ENCODE measurements at regions not wholly inside any gene's neighbourhood (a gene's known extent, or its start where the extent isn't known, plus 50 kb on each side); places are given as distances from the start of the nearest gene placed in this dataset.

DNA sequence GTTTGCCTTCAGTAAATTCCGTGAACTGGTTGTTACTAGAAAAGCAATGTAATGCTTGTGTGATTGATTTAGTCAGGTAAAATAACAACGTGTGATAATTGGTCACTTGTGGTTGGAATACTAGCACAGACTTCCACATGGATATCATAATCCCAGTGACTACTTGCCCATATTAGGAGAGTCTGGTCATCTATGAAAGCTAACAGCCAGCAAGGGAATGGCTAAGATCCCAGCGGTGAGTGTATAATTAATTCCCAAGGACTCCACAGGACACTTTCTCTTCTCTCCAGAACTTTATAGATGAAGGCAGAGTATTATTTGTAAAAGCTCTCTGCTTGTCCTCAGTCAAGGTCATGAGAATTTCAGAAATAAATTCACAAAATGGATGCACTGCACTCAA is 662.6 kb upstream of the TEX47 start:
- no peak for TF ChIP-seq EZH2phosphoT487 (IDR thresholded peaks at IDR 0.05; ENCODE audit: low read depth)
- TF ChIP-seq, protein P1, sequence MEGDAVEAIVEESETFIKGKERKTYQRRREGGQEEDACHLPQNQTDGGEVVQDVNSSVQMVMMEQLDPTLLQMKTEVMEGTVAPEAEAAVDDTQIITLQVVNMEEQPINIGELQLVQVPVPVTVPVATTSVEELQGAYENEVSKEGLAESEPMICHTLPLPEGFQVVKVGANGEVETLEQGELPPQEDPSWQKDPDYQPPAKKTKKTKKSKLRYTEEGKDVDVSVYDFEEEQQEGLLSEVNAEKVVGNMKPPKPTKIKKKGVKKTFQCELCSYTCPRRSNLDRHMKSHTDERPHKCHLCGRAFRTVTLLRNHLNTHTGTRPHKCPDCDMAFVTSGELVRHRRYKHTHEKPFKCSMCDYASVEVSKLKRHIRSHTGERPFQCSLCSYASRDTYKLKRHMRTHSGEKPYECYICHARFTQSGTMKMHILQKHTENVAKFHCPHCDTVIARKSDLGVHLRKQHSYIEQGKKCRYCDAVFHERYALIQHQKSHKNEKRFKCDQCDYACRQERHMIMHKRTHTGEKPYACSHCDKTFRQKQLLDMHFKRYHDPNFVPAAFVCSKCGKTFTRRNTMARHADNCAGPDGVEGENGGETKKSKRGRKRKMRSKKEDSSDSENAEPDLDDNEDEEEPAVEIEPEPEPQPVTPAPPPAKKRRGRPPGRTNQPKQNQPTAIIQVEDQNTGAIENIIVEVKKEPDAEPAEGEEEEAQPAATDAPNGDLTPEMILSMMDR (IDR thresholded peaks at IDR 0.05; ENCODE audit: low read depth, low read length) = no peak
- no peaks in the 10 kb centered on the region for H3K4me1 ChIP-seq (ENCODE audit: low read length)
- H3K36me3 ChIP-seq (replicated peaks; ENCODE audit: low read depth, low read length) = no peaks in the 10 kb centered on the region
- H3K4me3 ChIP-seq (ENCODE audit: low read length) = no peak overlapping the region
- no peaks in the 10 kb centered on the region for H3K27me3 ChIP-seq (ENCODE audit: low read depth, low read length)
- H2AFZ ChIP-seq (ENCODE audit: low read depth, low read length) = no peak overlapping the region
- no peak overlapping the region for H3K9ac ChIP-seq (ENCODE audit: low read length)
- no peaks in the 10 kb centered on the region for H3K79me2 ChIP-seq (ENCODE audit: low read length)
- H3K9me3 ChIP-seq (ENCODE audit: insufficient read depth, low read length) = no peaks in the 10 kb centered on the region
- H3K4me2 ChIP-seq (ENCODE audit: low read length) = no peak overlapping the region
- no peak overlapping the region for H3K27ac ChIP-seq (ENCODE audit: low read length)
- no peaks in the 10 kb centered on the region for H4K20me1 ChIP-seq (ENCODE audit: insufficient read depth, low read length)

- H2AFZ ChIP-seq (ENCODE audit: low read depth, low read length) = no peak overlapping the region
- no peaks in the 10 kb centered on the region for H3K36me3 ChIP-seq (replicated peaks; ENCODE audit: low read depth, low read length)
- H3K9ac ChIP-seq (ENCODE audit: low read length) = no peak overlapping the region
- H4K20me1 ChIP-seq (ENCODE audit: insufficient read depth, low read length) = no peaks in the 10 kb centered on the region
- no peaks in the 10 kb centered on the region for H3K79me2 ChIP-seq (ENCODE audit: low read length)
- H3K9me3 ChIP-seq (ENCODE audit: insufficient read depth, low read length) = no peaks in the 10 kb centered on the region
- no peaks in the 10 kb centered on the region for H3K4me1 ChIP-seq (ENCODE audit: low read length)
- TF ChIP-seq, protein P1 (IDR thresholded peaks at IDR 0.05; ENCODE audit: low read depth, low read length) = no peak
- no peak for TF ChIP-seq EZH2phosphoT487 (IDR thresholded peaks at IDR 0.05; ENCODE audit: low read depth)
- H3K27ac ChIP-seq (ENCODE audit: low read length) = no peak overlapping the region
- no peak overlapping the region for H3K4me2 ChIP-seq (ENCODE audit: low read length)
- no peak overlapping the region for H3K4me3 ChIP-seq (ENCODE audit: low read length)
- H3K27me3 ChIP-seq (ENCODE audit: low read depth, low read length) = no peaks in the 10 kb centered on the region
Observed at GRCh38 chr7:89474456-89474855, 678.9 kb upstream of the TEX47 start.

DNA sequence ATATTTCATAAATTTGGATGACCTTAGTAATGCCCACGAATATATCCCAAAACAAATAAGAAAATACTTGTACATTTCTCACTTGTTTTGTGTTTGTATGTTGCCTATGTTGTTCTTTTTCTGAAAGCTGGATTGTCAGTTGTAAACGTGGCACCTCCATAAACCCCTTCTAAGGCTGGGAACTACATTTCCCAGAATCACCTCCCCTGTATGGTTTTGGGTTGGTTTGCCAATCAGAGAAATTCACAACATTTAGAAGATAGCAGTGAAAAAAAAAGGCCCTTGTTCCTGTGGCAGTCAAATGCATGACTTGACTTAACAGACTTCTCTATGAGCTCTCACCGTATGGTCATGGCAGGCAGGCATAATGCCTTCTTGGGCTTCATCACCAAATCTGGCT is 676.3 kb upstream of the STEAP1 start:
- Histone ChIP-seq H3K4me1 (ENCODE audit: low read length) (no peaks in the 10 kb centered on the region), H3K27ac (ENCODE audit: low read length) (no peak overlapping the region), H3K36me3 (replicated peaks; ENCODE audit: low read depth, low read length) (no peaks in the 10 kb centered on the region), H3K4me2 (ENCODE audit: low read length) (no peak overlapping the region), H3K4me3 (ENCODE audit: low read length) (no peak overlapping the region), H4K20me1 (ENCODE audit: insufficient read depth, low read length) (no peaks in the 10 kb centered on the region), H3K79me2 (ENCODE audit: low read length) (no peaks in the 10 kb centered on the region), H3K9me3 (ENCODE audit: insufficient read depth, low read length) (no peaks in the 10 kb centered on the region), H3K9ac (ENCODE audit: low read length) (no peak overlapping the region), H3K27me3 (ENCODE audit: low read depth, low read length) (no peaks in the 10 kb centered on the region), H2AFZ (ENCODE audit: low read depth, low read length) (no peak overlapping the region)
- no peak for TF ChIP-seq EZH2phosphoT487 (IDR thresholded peaks at IDR 0.05; ENCODE audit: low read depth)
- TF ChIP-seq, protein P1 (IDR thresholded peaks at IDR 0.05; ENCODE audit: low read depth, low read length) = no peak

- Histone ChIP-seq H3K9ac (ENCODE audit: low read length) (no peak overlapping the region), H3K36me3 (replicated peaks; ENCODE audit: low read depth, low read length) (no peaks in the 10 kb centered on the region), H3K27ac (ENCODE audit: low read length) (no peak overlapping the region), H3K4me2 (ENCODE audit: low read length) (no peak overlapping the region), H3K9me3 (ENCODE audit: insufficient read depth, low read length) (no peaks in the 10 kb centered on the region), H2AFZ (ENCODE audit: low read depth, low read length) (no peak overlapping the region), H4K20me1 (ENCODE audit: insufficient read depth, low read length) (no peaks in the 10 kb centered on the region), H3K4me3 (ENCODE audit: low read length) (no peak overlapping the region), H3K4me1 (ENCODE audit: low read length) (no peaks in the 10 kb centered on the region), H3K79me2 (ENCODE audit: low read length) (no peaks in the 10 kb centered on the region), H3K27me3 (ENCODE audit: low read depth, low read length) (no peaks in the 10 kb centered on the region)
- TF ChIP-seq, protein P1 (IDR thresholded peaks at IDR 0.05; ENCODE audit: low read depth, low read length) = no peak
- TF ChIP-seq EZH2phosphoT487 (IDR thresholded peaks at IDR 0.05; ENCODE audit: low read depth) = no peak
Observed at GRCh38 chr7:89495704-89496103, 658.6 kb upstream of the STEAP1 start.

Data from OCI-LY3 (cell line).